B cell (primary cell): ENCODE measurements at regions not wholly inside any gene's neighbourhood (a gene's known extent, or its start where the extent isn't known, plus 50 kb on each side); places are given as distances from the start of the nearest gene placed in this dataset.

ENCODE experiments used
- ATAC-seq: fragments of 200-7000 bp; cut with Tn5 transposase; one replicate; pipeline ENCODE4 v1.10.0; 2021; ENCODE audit warnings: low read depth, mild to moderate bottlenecking, moderate number of reproducible peaks, moderate library complexity
- CTCF ChIA-PET: fragments of 350-600 bp; sonication (Branson Sonifier 250); formaldehyde crosslinking; loops from one replicate; lab custom pipeline; 2021; ENCODE audit warnings: antibody characterized with exemption, inconsistent platforms; lab: Charles Lee
- POLR2A ChIA-PET: fragments of 350-600 bp; sonication (Branson Sonifier 250); formaldehyde crosslinking; loops from one replicate; lab custom pipeline; 2021; ENCODE audit warnings: antibody characterized with exemption; lab: Charles Lee
- DNase-seq: peaks from one replicate; pipeline ENCODE4 v3.0.0; 2013
- H2AFZ ChIP-seq: 2 replicates; pipeline ENCODE4 v1.6.1; 2012; ENCODE audit warnings: mild to moderate bottlenecking, low read depth, low read length; ENCODE audit not compliant: insufficient read depth, poor library complexity, severe bottlenecking
- H3K27ac ChIP-seq, 2 donors: 1 replicate in 1 of 2; 2 replicates in 1 of 2; pipeline ENCODE4 v1.5.1; 2012 to 2013; ENCODE audit warnings: low read length in 2 of 2, mild to moderate bottlenecking in 2 of 2, moderate library complexity in 1 of 2
- H3K27me3 ChIP-seq, 4 experiments: fragments of 200-600 bp in 1 of 4; sonication (generic) in 1 of 4; replicated peaks in 1 of 4; 1 replicate in 2 of 4; 2 replicates in 2 of 4; pipeline versions ENCODE4 v1.6.1 to v1.7.0; 2013 to 2016; ENCODE audit warnings: low read length in 3 of 4, mild to moderate bottlenecking in 2 of 4, mixed read lengths in 1 of 4, moderate library complexity in 1 of 4; ENCODE audit not compliant: insufficient read depth in 4 of 4, control insufficient read depth in 3 of 4; ENCODE audit errors: control extremely low read depth in 1 of 4
- H3K36me3 ChIP-seq, 2 experiments: replicated peaks in 1 of 2; 1 replicate in 1 of 2; 2 replicates in 1 of 2; pipeline versions ENCODE4 v1.6.1 to v1.7.1; 2013; ENCODE audit warnings: low read length in 1 of 2; ENCODE audit not compliant: insufficient read depth in 2 of 2, control insufficient read depth in 1 of 2; ENCODE audit errors: control extremely low read depth in 1 of 2, extremely low read depth in 1 of 2
- H3K4me1 ChIP-seq, 2 donors: fragments of 200-600 bp in 1 of 2; sonication (generic) in 1 of 2; 1 replicate in 1 of 2; 2 replicates in 1 of 2; pipeline versions ENCODE4 v1.5.1 to v1.6.1; 2013 to 2017; ENCODE audit warnings: low read length in 2 of 2; ENCODE audit not compliant: control insufficient read depth in 2 of 2, insufficient read depth in 2 of 2
- H3K4me2 ChIP-seq: replicated peaks from 2 replicates; pipeline ENCODE3; 2012; ENCODE audit warnings: mild to moderate bottlenecking, low read depth, low read length; ENCODE audit not compliant: poor library complexity, severe bottlenecking
- H3K4me3 ChIP-seq, 5 experiments: fragments of 200-600 bp in 1 of 5; sonication (generic) in 1 of 5; 1 replicate in 3 of 5; 2 replicates in 2 of 5; pipeline versions ENCODE4 v1.5.1 to v1.7.0; 2011 to 2016; ENCODE audit warnings: low read length in 4 of 5, mild to moderate bottlenecking in 4 of 5, low read depth in 2 of 5, control low read depth in 1 of 5, moderate library complexity in 1 of 5; ENCODE audit not compliant: insufficient read depth in 1 of 5; ENCODE audit errors: control extremely low read depth in 1 of 5, extremely low read depth in 1 of 5
- H3K79me2 ChIP-seq: fragments of 200-600 bp; sonication (generic); one replicate; pipeline ENCODE4 v1.6.0; 2016; ENCODE audit warnings: low read length; ENCODE audit not compliant: control insufficient read depth, insufficient read depth
- H3K9ac ChIP-seq: fragments of 200-600 bp; sonication (generic); 2 replicates; pipeline ENCODE4 v1.6.1; 2017; ENCODE audit warnings: mild to moderate bottlenecking, low read length, moderate library complexity
- H3K9me3 ChIP-seq, 3 donors: one replicate each; pipeline versions ENCODE4 v1.6.1 to v1.7.1; 2013; ENCODE audit warnings: low read length in 2 of 3; ENCODE audit not compliant: control insufficient read depth in 2 of 3, insufficient read depth in 1 of 3; ENCODE audit errors: control extremely low read depth in 1 of 3
- H4K20me1 ChIP-seq: 2 replicates; pipeline ENCODE4 v1.6.0; 2012; ENCODE audit warnings: mild to moderate bottlenecking, low read length; ENCODE audit not compliant: insufficient read depth, control insufficient read depth, poor library complexity, severe bottlenecking
- H3K27ac Mint-ChIP-seq: one replicate; pipeline ENCODE4 v1.8.0; 2021; ENCODE audit warnings: mixed read lengths
- H3K27me3 Mint-ChIP-seq: one replicate; pipeline ENCODE4 v1.8.0; 2021; ENCODE audit warnings: mixed read lengths
- H3K4me1 Mint-ChIP-seq: one replicate; pipeline ENCODE4 v1.8.0; 2021; ENCODE audit warnings: mixed read lengths
- H3K4me3 Mint-ChIP-seq: one replicate; pipeline ENCODE4 v1.8.0; 2021; ENCODE audit warnings: mixed read lengths
- H3K9me3 Mint-ChIP-seq: one replicate; pipeline ENCODE4 v1.8.0; 2022; ENCODE audit warnings: mixed read lengths; ENCODE audit not compliant: insufficient read depth
- EZH2 ChIP-seq: IDR thresholded peaks from 2 replicates; pipeline ENCODE4 v1.6.1; 2012; ENCODE audit warnings: borderline replicate concordance, low read depth, mild to moderate bottlenecking, moderate library complexity, low read length; ENCODE audit not compliant: insufficient read depth, poor library complexity, severe bottlenecking
- WGBS: methylation state at CpG from one replicate; pipeline ENCODE4 v1.1.5; 2013; ENCODE audit warnings: missing lambda C conversion rate; ENCODE audit not compliant: insufficient coverage; 5-methylcytosine and 5-hydroxymethylcytosine counted together
- intact Hi-C: fragments of 100-400 bp; cut with micrococcal nuclease; formaldehyde crosslinking; loops from one replicate; pipeline ENCODE4 v1.10.0; 2022
- TF ChIP-seq, protein P1 (sequence below): fragments of 200-600 bp; IDR thresholded peaks from one replicate; pipeline ENCODE4 v1.8.0; 2022; ENCODE audit warnings: antibody characterized with exemption, mild to moderate bottlenecking

DNA sequence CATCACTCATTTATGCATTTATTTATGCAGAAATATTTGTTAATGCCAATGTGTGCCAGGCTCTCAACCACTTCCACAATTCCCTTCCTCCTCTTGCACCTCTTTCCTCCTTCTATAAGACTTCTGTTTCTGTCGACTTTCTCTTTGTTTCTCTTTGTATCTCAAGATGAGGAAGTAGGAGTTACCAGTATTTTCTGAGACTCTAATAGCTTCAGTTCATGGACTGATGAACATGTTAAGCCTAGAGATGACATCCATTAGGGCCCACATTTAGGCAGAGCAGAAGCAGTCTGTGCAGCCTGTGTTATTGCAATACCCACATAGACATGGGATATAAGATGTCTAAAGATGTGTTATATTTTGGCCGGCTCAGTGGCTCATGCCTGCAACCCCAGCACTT, 241.8 kb upstream of the SMIM31 start:
- CTCF ChIA-PET, result no interaction called here
- H3K4me2 ChIP-seq, result no peak overlapping the region
- no peaks in the 10 kb centered on the region for H4K20me1 ChIP-seq
- Mint-ChIP-seq H3K9me3 (no peaks in the 10 kb centered on the region), H3K27ac (no peak overlapping the region), H3K4me3 (no peak overlapping the region), H3K27me3 (no peaks in the 10 kb centered on the region), H3K4me1 (no peaks in the 10 kb centered on the region)
- DNase-seq (no peak), ATAC-seq (no peak)
- intact Hi-C loops, result no loop called here
- no peak overlapping the region for H3K9ac ChIP-seq
- POLR2A ChIA-PET, result no interaction called here
- H3K27me3 ChIP-seq, result no peaks in the 10 kb centered on the region
- H2AFZ ChIP-seq, result no peak overlapping the region
- H3K9me3 ChIP-seq, result no peaks in the 10 kb centered on the region
- H3K79me2 ChIP-seq, result no peaks in the 10 kb centered on the region
- no peak overlapping the region for H3K27ac ChIP-seq
- H3K36me3 ChIP-seq, result no peaks in the 10 kb centered on the region
- TF ChIP-seq EZH2, result no peak
- TF ChIP-seq, protein P1, sequence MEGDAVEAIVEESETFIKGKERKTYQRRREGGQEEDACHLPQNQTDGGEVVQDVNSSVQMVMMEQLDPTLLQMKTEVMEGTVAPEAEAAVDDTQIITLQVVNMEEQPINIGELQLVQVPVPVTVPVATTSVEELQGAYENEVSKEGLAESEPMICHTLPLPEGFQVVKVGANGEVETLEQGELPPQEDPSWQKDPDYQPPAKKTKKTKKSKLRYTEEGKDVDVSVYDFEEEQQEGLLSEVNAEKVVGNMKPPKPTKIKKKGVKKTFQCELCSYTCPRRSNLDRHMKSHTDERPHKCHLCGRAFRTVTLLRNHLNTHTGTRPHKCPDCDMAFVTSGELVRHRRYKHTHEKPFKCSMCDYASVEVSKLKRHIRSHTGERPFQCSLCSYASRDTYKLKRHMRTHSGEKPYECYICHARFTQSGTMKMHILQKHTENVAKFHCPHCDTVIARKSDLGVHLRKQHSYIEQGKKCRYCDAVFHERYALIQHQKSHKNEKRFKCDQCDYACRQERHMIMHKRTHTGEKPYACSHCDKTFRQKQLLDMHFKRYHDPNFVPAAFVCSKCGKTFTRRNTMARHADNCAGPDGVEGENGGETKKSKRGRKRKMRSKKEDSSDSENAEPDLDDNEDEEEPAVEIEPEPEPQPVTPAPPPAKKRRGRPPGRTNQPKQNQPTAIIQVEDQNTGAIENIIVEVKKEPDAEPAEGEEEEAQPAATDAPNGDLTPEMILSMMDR, result no peak
- no peak overlapping the region for H3K4me3 ChIP-seq
- no CpG with 5 or more reads among the region's 2 CpGs for WGBS
- H3K4me1 ChIP-seq, result no peaks in the 10 kb centered on the region

DNA sequence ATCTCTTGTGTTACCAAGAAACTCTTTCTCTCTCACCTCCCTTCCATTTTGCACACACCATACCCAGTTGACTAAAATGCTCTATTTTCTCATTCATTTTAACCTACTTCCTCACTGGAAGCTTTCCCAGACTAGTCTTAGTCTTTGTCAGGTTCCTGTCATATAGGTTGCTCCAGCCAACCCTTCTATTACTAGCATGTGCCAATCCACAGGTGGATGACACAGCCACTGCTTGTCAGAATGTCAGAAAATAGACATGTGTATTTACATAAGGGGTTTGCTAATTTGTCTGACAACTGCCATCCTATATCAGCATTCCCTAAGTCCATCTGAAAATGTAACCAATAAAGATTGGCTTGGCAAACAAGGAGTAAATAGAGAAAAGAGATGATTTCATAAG, 239.2 kb upstream of the SMIM31 start:
- no peaks in the 10 kb centered on the region for H3K27me3 ChIP-seq
- CTCF ChIA-PET, result no interaction called here
- TF ChIP-seq, protein P1, result no peak
- no peak for TF ChIP-seq EZH2
- H3K4me1 ChIP-seq, result no peaks in the 10 kb centered on the region
- no peak overlapping the region for H3K9ac ChIP-seq
- no peak for DNase-seq
- no peaks in the 10 kb centered on the region for H3K79me2 ChIP-seq
- H3K4me3 ChIP-seq, result no peak overlapping the region
- H4K20me1 ChIP-seq, result no peaks in the 10 kb centered on the region
- ATAC-seq, result no peak
- no peak overlapping the region for H3K27ac ChIP-seq
- POLR2A ChIA-PET, result no interaction called here
- H3K36me3 ChIP-seq, result no peaks in the 10 kb centered on the region
- no peak overlapping the region for H3K4me2 ChIP-seq
- Mint-ChIP-seq H3K4me1 (no peaks in the 10 kb centered on the region), H3K27me3 (no peaks in the 10 kb centered on the region), H3K9me3 (no peaks in the 10 kb centered on the region), H3K4me3 (no peak overlapping the region), H3K27ac (no peak overlapping the region)
- no peaks in the 10 kb centered on the region for H3K9me3 ChIP-seq
- H2AFZ ChIP-seq, result no peak overlapping the region
- intact Hi-C loops, result no loop called here
